A673 (cell line): ENCODE measurements at regions not wholly inside any gene's neighbourhood (a gene's known extent, or its start where the extent isn't known, plus 50 kb on each side); places are given as distances from the start of the nearest gene placed in this dataset.
A peak's percentile ranks its signal among the peaks of the same experiment; 100 is the strongest.

Experiments
- CTCF ChIP-seq: fragments of 300-800, 200-600 bp; sonication (generic); conservative IDR thresholded peaks from 2 replicates; pipeline ENCODE4 v1.5.1; 2017; ENCODE audit warnings: low read depth, mild to moderate bottlenecking, antibody characterized with exemption, low read length, moderate library complexity, mixed read lengths
- EZH2 ChIP-seq: fragments of 200-600 bp; sonication (generic); IDR thresholded peaks from 2 replicates; pipeline ENCODE4 v1.6.1; 2017; ENCODE audit warnings: borderline replicate concordance, low read depth, mild to moderate bottlenecking, mixed read lengths, antibody characterized with exemption, low read length; ENCODE audit not compliant: poor library complexity, severe bottlenecking

- TF ChIP-seq CTCF (peak; percentile 82), EZH2 (no peak)
Measured at GRCh38 chr2:106582148-106583143, 95.3 kb downstream of the CD8B2 start.
